LNCAP (cell line): ENCODE measurements at regions not wholly inside any gene's neighbourhood (a gene's known extent, or its start where the extent isn't known, plus 50 kb on each side); places are given as distances from the start of the nearest gene placed in this dataset.

Source experiments
- CTCF ChIP-seq: fragments of 450-650 bp; IDR thresholded peaks from 2 replicates; pipeline ENCODE4 v1.5.1; 2017; ENCODE audit warnings: mild to moderate bottlenecking

- no peak for TF ChIP-seq CTCF
Measured at GRCh38 chr2:104734937-104735586, 118.9 kb upstream of the POU3F3 start.

GRCh38 chr2:104736026-104736425 lies 117.9 kb upstream of the POU3F3 start:
- no peak for TF ChIP-seq CTCF

GRCh38 chr2:104741860-104742259 lies 112.1 kb upstream of the POU3F3 start:
- TF ChIP-seq CTCF: no peak

- no peak for TF ChIP-seq CTCF
Measured at GRCh38 chr2:104744537-104744936, 109.4 kb upstream of the POU3F3 start.

- TF ChIP-seq CTCF: no peak
Measured at GRCh38 chr2:104745846-104746245, 108.1 kb upstream of the POU3F3 start.

GRCh38 chr2:104746299-104746698 lies 107.6 kb upstream of the POU3F3 start:
- no peak for TF ChIP-seq CTCF

- TF ChIP-seq CTCF: no peak
Measured at GRCh38 chr2:104746858-104747257, 107.1 kb upstream of the POU3F3 start.

- no peak for TF ChIP-seq CTCF
Measured at GRCh38 chr2:104749856-104750460, 104.0 kb upstream of the POU3F3 start.
